ENCODE measurements at regions not wholly inside any gene's neighbourhood (a gene's known extent, or its start where the extent isn't known, plus 50 kb on each side); places are given as distances from the start of the nearest gene placed in this dataset.

GRCh38 chr1:90273241-90273774, 278.4 kb downstream of the ZNF326 start:
- H3K9ac ChIP-seq (ENCODE audit: extremely low read depth, insufficient read length, low read length), result no peak overlapping the region
- H2AK5ac ChIP-seq (ENCODE audit: insufficient read length, low read length), result no peak overlapping the region
- no peak overlapping the region for H3K4ac ChIP-seq (ENCODE audit: low read depth, low read length)
- Mint-ChIP-seq H3K4me1 (peaks cover 29 to 35% of the 10 kb centered on the region in 2 experiments), H3K4me3 (no peak overlapping the region), H3K27me3 (ENCODE audit: low read depth) (no peaks in the 10 kb centered on the region), H3K36me3 (ENCODE audit: insufficient read depth in 1 of 3, low read depth in 3 of 3) (peaks cover 0 to 6% (median 0%) of the 10 kb centered on the region in 3 experiments; a peak in 1 of 7 replicates), H3K9me3 (no peaks in the 10 kb centered on the region; a peak in 1 of 5 replicates), H3K27ac (no peak overlapping the region)
- no peak overlapping the region for H2AFZ ChIP-seq (ENCODE audit: low read length)
- H3K23me2 ChIP-seq (ENCODE audit: insufficient read length, low read depth, low read length, poor library complexity, severe bottlenecking), result no peaks in the 10 kb centered on the region
- TF ChIP-seq, protein P1, sequence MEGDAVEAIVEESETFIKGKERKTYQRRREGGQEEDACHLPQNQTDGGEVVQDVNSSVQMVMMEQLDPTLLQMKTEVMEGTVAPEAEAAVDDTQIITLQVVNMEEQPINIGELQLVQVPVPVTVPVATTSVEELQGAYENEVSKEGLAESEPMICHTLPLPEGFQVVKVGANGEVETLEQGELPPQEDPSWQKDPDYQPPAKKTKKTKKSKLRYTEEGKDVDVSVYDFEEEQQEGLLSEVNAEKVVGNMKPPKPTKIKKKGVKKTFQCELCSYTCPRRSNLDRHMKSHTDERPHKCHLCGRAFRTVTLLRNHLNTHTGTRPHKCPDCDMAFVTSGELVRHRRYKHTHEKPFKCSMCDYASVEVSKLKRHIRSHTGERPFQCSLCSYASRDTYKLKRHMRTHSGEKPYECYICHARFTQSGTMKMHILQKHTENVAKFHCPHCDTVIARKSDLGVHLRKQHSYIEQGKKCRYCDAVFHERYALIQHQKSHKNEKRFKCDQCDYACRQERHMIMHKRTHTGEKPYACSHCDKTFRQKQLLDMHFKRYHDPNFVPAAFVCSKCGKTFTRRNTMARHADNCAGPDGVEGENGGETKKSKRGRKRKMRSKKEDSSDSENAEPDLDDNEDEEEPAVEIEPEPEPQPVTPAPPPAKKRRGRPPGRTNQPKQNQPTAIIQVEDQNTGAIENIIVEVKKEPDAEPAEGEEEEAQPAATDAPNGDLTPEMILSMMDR (conservative IDR thresholded peaks at IDR 0.05), result no peak
- H2BK15ac ChIP-seq (ENCODE audit: low read depth, low read length), result no peak overlapping the region
- no peak overlapping the region for H3K27ac ChIP-seq (ENCODE audit: insufficient read length, low read depth, low read length)
- H4K91ac ChIP-seq (ENCODE audit: insufficient read length, low read depth, low read length), result no peak overlapping the region
- no peaks in the 10 kb centered on the region for H3K9me3 ChIP-seq (ENCODE audit: control insufficient read depth, low read depth, low read length)
- H3K27me3 ChIP-seq (ENCODE audit: insufficient read depth, low read length), result no peaks in the 10 kb centered on the region
- no peak overlapping the region for H3K4me2 ChIP-seq (ENCODE audit: insufficient read depth, insufficient read length, low read length)
- no peak overlapping the region for H3K23ac ChIP-seq (ENCODE audit: insufficient read length, low read depth, low read length)
- H4K20me1 ChIP-seq (ENCODE audit: control insufficient read depth, insufficient read depth, insufficient read length), result no peaks in the 10 kb centered on the region
- H3K56ac ChIP-seq (ENCODE audit: insufficient read length, low read depth, low read length), result no peak overlapping the region
- no peaks in the 10 kb centered on the region for H3K79me2 ChIP-seq (ENCODE audit: insufficient read depth, low read length)
- no peak overlapping the region for H3K18ac ChIP-seq (ENCODE audit: insufficient read length, low read depth, low read length)
- no peak overlapping the region for H2BK20ac ChIP-seq (ENCODE audit: low read depth, low read length, poor library complexity, severe bottlenecking)
- peaks cover 14% of the 10 kb centered on the region for H3K4me1 ChIP-seq (ENCODE audit: insufficient read depth, low read length)
- H2BK12ac ChIP-seq (ENCODE audit: insufficient read length, low read depth, low read length), result no peak overlapping the region
- H3K79me1 ChIP-seq (ENCODE audit: insufficient read depth, low read depth, low read length, poor library complexity, severe bottlenecking), result no peaks in the 10 kb centered on the region
- H2BK120ac ChIP-seq (ENCODE audit: low read depth, low read length, poor library complexity, severe bottlenecking), result no peak overlapping the region
- DNase-seq, result no peak
- no peak overlapping the region for H3K14ac ChIP-seq (ENCODE audit: insufficient read depth, low read length)
- no peak overlapping the region for H2BK5ac ChIP-seq (ENCODE audit: insufficient read length, low read length)
- no peak overlapping the region for H4K5ac ChIP-seq (ENCODE audit: insufficient read length, low read depth, low read length)
- H3T11ph ChIP-seq (ENCODE audit: low read length), result no peak overlapping the region
- H4K8ac ChIP-seq (replicated peaks; ENCODE audit: insufficient read length, low read depth, low read length), result no peak overlapping the region
